HG02623 (cell line): ENCODE measurements at regions not wholly inside any gene's neighbourhood (a gene's known extent, or its start where the extent isn't known, plus 50 kb on each side); places are given as distances from the start of the nearest gene placed in this dataset.

Source experiments
- ATAC-seq: cut with Tn5 transposase; IDR thresholded peaks from one replicate; pipeline ENCODE4 v1.9.1; 2021; ENCODE audit warnings: moderate library complexity; ENCODE audit not compliant: unreplicated experiment

- no peak for ATAC-seq
Observed at GRCh38 chr5:51746023-51746422, 362.8 kb downstream of the ISL1 start.

GRCh38 chr5:51748647-51749046 lies 365.4 kb downstream of the ISL1 start:
- ATAC-seq = no peak
